H1 (cell line): ENCODE measurements at regions not wholly inside any gene's neighbourhood (a gene's known extent, or its start where the extent isn't known, plus 50 kb on each side); places are given as distances from the start of the nearest gene placed in this dataset.

ENCODE experiments used
- CTCF ChIA-PET: fragments of 300-600 bp; sonication (Branson Sonifier 250); formaldehyde crosslinking; loops from one replicate; lab custom pipeline; 2021; ENCODE audit not compliant: partially characterized antibody; lab: Charles Lee
- POLR2A ChIA-PET: fragments of 300-600 bp; sonication (Branson Sonifier 250); formaldehyde crosslinking; loops from one replicate; lab custom pipeline; 2021; ENCODE audit warnings: inconsistent platforms; ENCODE audit not compliant: partially characterized antibody; lab: Charles Lee
- DNase-seq, 2 experiments: peaks; one replicate each; pipeline versions ENCODE4 v3.0.0 to v3.0.0-alpha.2; 2010 to 2022; ENCODE audit warnings: low spot score in 2 of 2, low read depth in 1 of 2, mixed read lengths in 1 of 2
- FAIRE-seq: peaks from 2 replicates; lab custom pipeline; 2011; peaks lifted over from hg19 to GRCh38; lab: Jason Lieb, UNC
- H2AFZ ChIP-seq: 2 replicates; pipeline ENCODE4 v1.8.1; 2012; ENCODE audit warnings: low read length, inconsistent platforms
- H2AK5ac ChIP-seq: 2 replicates; pipeline ENCODE4 v1.6.1; 2013; ENCODE audit warnings: low read depth, low read length
- H2BK120ac ChIP-seq: replicated peaks from 2 replicates; pipeline ENCODE3; 2013; ENCODE audit warnings: low read depth, low read length, inconsistent platforms
- H2BK12ac ChIP-seq: 2 replicates; pipeline ENCODE4 v1.6.1; 2013; ENCODE audit warnings: low read depth, low read length
- H2BK15ac ChIP-seq: 2 replicates; pipeline ENCODE4 v1.6.1; 2013; ENCODE audit warnings: low read length
- H2BK20ac ChIP-seq: 2 replicates; pipeline ENCODE4 v1.6.1; 2013; ENCODE audit warnings: low read length
- H2BK5ac ChIP-seq: 2 replicates; pipeline ENCODE4 v1.6.1; 2013; ENCODE audit warnings: low read depth, low read length
- H3K14ac ChIP-seq: 2 replicates; pipeline ENCODE4 v1.6.1; 2013; ENCODE audit warnings: inconsistent platforms; ENCODE audit not compliant: insufficient read length
- H3K18ac ChIP-seq: 2 replicates; pipeline ENCODE4 v1.6.1; 2013; ENCODE audit warnings: low read length; ENCODE audit errors: extremely low read depth
- H3K23ac ChIP-seq: 2 replicates; pipeline ENCODE4 v1.6.1; 2013; ENCODE audit warnings: inconsistent platforms; ENCODE audit not compliant: insufficient read length
- H3K23me2 ChIP-seq: 2 replicates; pipeline ENCODE4 v1.6.1; 2013; ENCODE audit warnings: low read depth, low read length
- H3K27ac ChIP-seq: 2 replicates; pipeline ENCODE4 v1.6.1; 2011; ENCODE audit warnings: low read depth, low read length, inconsistent platforms
- H3K27me3 ChIP-seq, 4 experiments: replicated peaks in 1 of 4; 1 replicate in 1 of 4; 2 replicates in 3 of 4; pipeline versions ENCODE4 v1.6.1 to v1.8.1; 2011 to 2013; ENCODE audit warnings: low read length in 3 of 4, mild to moderate bottlenecking in 3 of 4, inconsistent platforms in 2 of 4, mixed read lengths in 2 of 4, moderate library complexity in 1 of 4; ENCODE audit not compliant: control insufficient read depth in 3 of 4, insufficient read depth in 3 of 4; ENCODE audit errors: extremely low read depth in 1 of 4
- H3K36me3 ChIP-seq, 4 experiments: 2 replicates each; pipeline versions ENCODE4 v1.6.1 to v1.8.1; 2011 to 2013; ENCODE audit warnings: mild to moderate bottlenecking in 4 of 4, low read length in 3 of 4, moderate library complexity in 2 of 4, control low read depth in 1 of 4, inconsistent platforms in 1 of 4; ENCODE audit not compliant: insufficient read depth in 4 of 4, control insufficient read depth in 2 of 4
- H3K4ac ChIP-seq: replicated peaks from 2 replicates; pipeline ENCODE3; 2013; ENCODE audit warnings: low read length, low read depth, mixed read lengths, inconsistent platforms; ENCODE audit not compliant: insufficient read length
- H3K4me1 ChIP-seq, 4 experiments: replicated peaks in 1 of 4; 1 replicate in 1 of 4; 2 replicates in 3 of 4; pipeline versions ENCODE4 v1.6.1 to v1.8.1; 2011 to 2013; ENCODE audit warnings: low read length in 3 of 4, inconsistent platforms in 2 of 4, mixed read lengths in 1 of 4; ENCODE audit not compliant: insufficient read depth in 4 of 4, control insufficient read depth in 3 of 4
- H3K4me2 ChIP-seq, 2 experiments: 2 replicates each; pipeline versions ENCODE4 v1.6.1 to v1.8.1; 2011 to 2013; ENCODE audit warnings: low read depth in 2 of 2, low read length in 2 of 2, control low read depth in 1 of 2, inconsistent platforms in 1 of 2, mild to moderate bottlenecking in 1 of 2; ENCODE audit not compliant: insufficient read depth in 1 of 2
- H3K4me3 ChIP-seq, 4 experiments: fragments of 200-600, 300-600 bp in 1 of 4; sonication (generic), shearing (Covaris generic), sonication (Bioruptor Twin) in 1 of 4; 2 replicates each; pipeline versions ENCODE4 v1.5.1 to v1.8.1; 2011 to 2016; ENCODE audit warnings: low read length in 4 of 4, low read depth in 3 of 4, control low read depth in 2 of 4, inconsistent platforms in 2 of 4, mild to moderate bottlenecking in 2 of 4, mixed read lengths in 1 of 4, moderate library complexity in 1 of 4; ENCODE audit not compliant: insufficient read depth in 2 of 4; ENCODE audit errors: extremely low read depth in 1 of 4
- H3K56ac ChIP-seq: replicated peaks from 2 replicates; pipeline ENCODE3; 2013; ENCODE audit warnings: low read depth, mild to moderate bottlenecking, mixed read lengths, low read length, inconsistent platforms; ENCODE audit not compliant: insufficient read length
- H3K79me1 ChIP-seq: 2 replicates; pipeline ENCODE4 v1.6.1; 2013; ENCODE audit warnings: low read depth, low read length, control low read depth
- H3K79me2 ChIP-seq, 2 experiments: 2 replicates each; pipeline versions ENCODE4 v1.6.1 to v1.8.1; 2012 to 2013; ENCODE audit warnings: low read length in 2 of 2, mild to moderate bottlenecking in 2 of 2, inconsistent platforms in 1 of 2; ENCODE audit not compliant: insufficient read depth in 2 of 2, control insufficient read depth in 1 of 2
- H3K9ac ChIP-seq, 4 experiments: replicated peaks in 1 of 4; 1 replicate in 1 of 4; 2 replicates in 3 of 4; pipeline versions ENCODE4 v1.6.1 to v1.8.1; 2011 to 2013; ENCODE audit warnings: low read depth in 3 of 4, low read length in 3 of 4, control low read depth in 2 of 4, mild to moderate bottlenecking in 2 of 4, moderate library complexity in 2 of 4, inconsistent platforms in 1 of 4; ENCODE audit errors: extremely low read depth in 1 of 4
- H3K9me3 ChIP-seq, 2 experiments: 2 replicates each; pipeline versions ENCODE4 v1.6.1 to v1.8.1; 2012 to 2013; ENCODE audit warnings: mild to moderate bottlenecking in 2 of 2, moderate library complexity in 2 of 2, control low read depth in 1 of 2, inconsistent platforms in 1 of 2, low read depth in 1 of 2, low read length in 1 of 2, mixed read lengths in 1 of 2; ENCODE audit not compliant: insufficient read depth in 2 of 2
- H4K20me1 ChIP-seq, 2 experiments: replicated peaks in 1 of 2; 2 replicates each; pipeline versions ENCODE3 to v1.8.1; 2011 to 2013; ENCODE audit warnings: inconsistent platforms in 2 of 2, low read length in 2 of 2, mild to moderate bottlenecking in 1 of 2; ENCODE audit not compliant: insufficient read depth in 2 of 2, control insufficient read depth in 1 of 2
- H4K5ac ChIP-seq: 2 replicates; pipeline ENCODE4 v1.6.1; 2013; ENCODE audit warnings: low read length, low read depth, mixed read lengths, inconsistent platforms; ENCODE audit not compliant: insufficient read length
- H4K8ac ChIP-seq: 2 replicates; pipeline ENCODE4 v1.8.0; 2013; ENCODE audit warnings: mild to moderate bottlenecking, moderate library complexity, low read length, inconsistent platforms; ENCODE audit not compliant: insufficient read depth; ENCODE audit errors: extremely low read depth
- H4K91ac ChIP-seq: replicated peaks from 2 replicates; pipeline ENCODE3; 2013; ENCODE audit warnings: low read length, mixed read lengths, inconsistent platforms; ENCODE audit not compliant: insufficient read length
- CEBPB ChIP-seq: IDR thresholded peaks from 2 replicates; pipeline ENCODE4 v1.6.1; 2012; ENCODE audit warnings: low read depth, low read length
- EGR1 ChIP-seq: IDR thresholded peaks from 2 replicates; pipeline ENCODE4 v1.6.1; 2011; ENCODE audit warnings: low read depth, low read length, borderline replicate concordance
- FOSL1 ChIP-seq: IDR thresholded peaks from 2 replicates; pipeline ENCODE4 v1.6.1; 2011; ENCODE audit warnings: mild to moderate bottlenecking, low read depth, low read length, moderate library complexity; ENCODE audit not compliant: insufficient read depth
- JUN ChIP-seq: IDR thresholded peaks from 2 replicates; pipeline ENCODE4 v1.6.1; 2011; ENCODE audit warnings: low read depth, mild to moderate bottlenecking, improper control_type of control experiment, low read length
- KDM5A ChIP-seq: fragments of 200-600 bp; IDR thresholded peaks from 2 replicates; pipeline ENCODE4 v1.7.1; 2012; ENCODE audit warnings: mild to moderate bottlenecking, low read length, inconsistent platforms, mixed read lengths
- RFX5 ChIP-seq: IDR thresholded peaks from 2 replicates; pipeline ENCODE4 v1.6.1; 2011; ENCODE audit warnings: low read depth, low read length, improper control_type of control experiment, borderline replicate concordance
- RXRA ChIP-seq: IDR thresholded peaks from 2 replicates; pipeline ENCODE4 v1.6.1; 2011; ENCODE audit warnings: low read depth, mild to moderate bottlenecking, low read length, moderate library complexity; ENCODE audit not compliant: insufficient read depth
- SIRT6 ChIP-seq: IDR thresholded peaks from one replicate; pipeline ENCODE4 v1.7.1; 2012; ENCODE audit warnings: low read length, inconsistent platforms
- SIX5 ChIP-seq: IDR thresholded peaks from 2 replicates; pipeline ENCODE4 v1.6.1; 2011; ENCODE audit warnings: mild to moderate bottlenecking, low read depth, low read length
- SRF ChIP-seq: IDR thresholded peaks from 2 replicates; pipeline ENCODE4 v1.6.1; 2011; ENCODE audit warnings: mild to moderate bottlenecking, low read depth, low read length, moderate library complexity
- TAF7 ChIP-seq: optimal IDR thresholded peaks from 2 replicates; pipeline ENCODE3; 2011; ENCODE audit warnings: low read depth, mild to moderate bottlenecking, inconsistent platforms, low read length, moderate library complexity, borderline replicate concordance
- USF2 ChIP-seq: IDR thresholded peaks from 2 replicates; pipeline ENCODE4 v1.6.1; 2011; ENCODE audit warnings: low read length, improper control_type of control experiment
- WGBS, 2 experiments: shearing (Covaris generic) in 1 of 2; methylation state at CpG; one replicate each; pipeline versions ENCODE4 v1.1.6 to v1.1.7; 2013 to 2015; ENCODE audit warnings: low lambda C conversion rate in 2 of 2, mixed read lengths in 2 of 2, inconsistent platforms in 1 of 2, low coverage in 1 of 2, missing lambda C conversion rate in 1 of 2; ENCODE audit not compliant: insufficient replicate concordance in 2 of 2, insufficient coverage in 1 of 2, insufficient read length in 1 of 2; ENCODE audit errors: extremely low coverage in 1 of 2, missing lambda C conversion rate in 1 of 2; 5-methylcytosine and 5-hydroxymethylcytosine counted together

- H4K5ac ChIP-seq: no peak overlapping the region
- no peak overlapping the region for H3K23ac ChIP-seq
- H2BK5ac ChIP-seq: no peak overlapping the region
- peaks cover 11 to 20% of the 10 kb centered on the region in 2 experiments; a peak in 3 of 4 replicates for H3K9me3 ChIP-seq
- H4K20me1 ChIP-seq: peaks cover 0 to 4% of the 10 kb centered on the region in 2 experiments
- H2BK12ac ChIP-seq: no peak overlapping the region
- FAIRE-seq (no peak), DNase-seq (no peak)
- H3K27me3 ChIP-seq: no peaks in the 10 kb centered on the region; a peak in 1 of 7 replicates
- H3K18ac ChIP-seq: no peak overlapping the region
- H3K14ac ChIP-seq: no peak overlapping the region
- H4K8ac ChIP-seq: no peak overlapping the region
- H2BK120ac ChIP-seq: no peak overlapping the region
- TF ChIP-seq SRF (no peak), EGR1 (no peak), RXRA (no peak), KDM5A (no peak), FOSL1 (no peak), JUN (no peak), USF2 (no peak), CEBPB (no peak), TAF7 (no peak), RFX5 (no peak), SIRT6 (no peak), SIX5 (no peak)
- no peak overlapping the region for H3K4me2 ChIP-seq
- no peaks in the 10 kb centered on the region for H3K36me3 ChIP-seq
- H3K4ac ChIP-seq: no peak overlapping the region
- CTCF ChIA-PET: no interaction called here
- H2BK15ac ChIP-seq: no peak overlapping the region
- 95% methylated on average over 6 of the region's 6 CpGs; no CpG with 5 or more reads in 1 of the 2 experiments for WGBS, 2 experiments
- no peaks in the 10 kb centered on the region for H3K79me2 ChIP-seq
- no peak overlapping the region for H2BK20ac ChIP-seq
- H3K79me1 ChIP-seq: no peaks in the 10 kb centered on the region
- no peak overlapping the region for H2AFZ ChIP-seq
- H3K4me3 ChIP-seq: no peak overlapping the region
- no peak overlapping the region for H3K56ac ChIP-seq
- no peak overlapping the region for H3K9ac ChIP-seq
- H3K27ac ChIP-seq: no peak overlapping the region
- no peak overlapping the region for H2AK5ac ChIP-seq
- no peak overlapping the region for H4K91ac ChIP-seq
- POLR2A ChIA-PET: no interaction called here
- no peaks in the 10 kb centered on the region for H3K4me1 ChIP-seq
- peaks cover 18% of the 10 kb centered on the region; the same call in 1 of the 2 replicates for H3K23me2 ChIP-seq
Measured at GRCh38 chr7:155893664-155894063, 81.4 kb upstream of the SHH start.
